ENCODE measurements at regions not wholly inside any gene's neighbourhood (a gene's known extent, or its start where the extent isn't known, plus 50 kb on each side); places are given as distances from the start of the nearest gene placed in this dataset.

- WGBS, 2 experiments (ENCODE audit: insufficient coverage in 2 of 2) = 67 to 68% methylated on average over 1 to 2 of the region's 3 CpGs
- H3K27ac ChIP-seq (ENCODE audit: low read depth, low read length, severe bottlenecking) = no peak overlapping the region
- no peaks in the 10 kb centered on the region for H3K4me1 ChIP-seq (ENCODE audit: control insufficient read depth, insufficient read depth, low read length, poor library complexity, severe bottlenecking)
- H3K9me3 ChIP-seq (ENCODE audit: control insufficient read depth, low read length) = no peaks in the 10 kb centered on the region
- no peaks in the 10 kb centered on the region for H3K36me3 ChIP-seq (ENCODE audit: control insufficient read depth, insufficient read depth, low read length)
- no peak overlapping the region for H3K4me3 ChIP-seq (ENCODE audit: extremely low read depth, insufficient read depth, low read length, poor library complexity, severe bottlenecking)
These were observed 710.1 kb upstream of the CELF2 start for GRCh38 chr10:10307551-10307950.

DNA sequence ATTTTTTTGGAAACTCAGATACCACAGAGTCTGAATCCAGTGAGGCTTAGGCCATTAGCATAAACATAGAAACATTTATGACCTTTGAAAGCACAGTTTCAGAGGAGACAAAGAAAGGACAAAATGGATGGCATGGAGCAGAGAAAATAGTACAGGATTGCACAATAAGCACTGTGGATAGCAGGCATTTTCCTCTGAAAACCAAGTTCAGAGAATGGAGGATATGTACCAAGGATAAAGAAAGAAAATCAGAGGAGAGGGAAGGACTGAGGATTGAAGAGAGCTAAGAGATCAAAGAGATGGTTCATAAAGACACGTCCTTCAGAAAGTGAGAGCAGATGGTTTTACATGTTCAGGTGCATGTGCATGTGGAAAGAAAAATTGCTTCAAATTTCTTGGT is 707.2 kb upstream of the CELF2 start:
- Histone ChIP-seq H3K27ac (ENCODE audit: low read depth, low read length, severe bottlenecking) (no peak overlapping the region), H3K36me3 (ENCODE audit: control insufficient read depth, insufficient read depth, low read length) (no peaks in the 10 kb centered on the region), H3K4me3 (ENCODE audit: extremely low read depth, insufficient read depth, low read length, poor library complexity, severe bottlenecking) (no peak overlapping the region), H3K4me1 (ENCODE audit: control insufficient read depth, insufficient read depth, low read length, poor library complexity, severe bottlenecking) (peaks cover 4% of the 10 kb centered on the region), H3K9me3 (ENCODE audit: control insufficient read depth, low read length) (no peaks in the 10 kb centered on the region)
- 78 to 89% methylated on average over 1 of the region's 1 CpG for WGBS, 2 experiments (ENCODE audit: insufficient coverage in 2 of 2)

GRCh38 chr10:10311966-10312365 is 705.7 kb upstream of the CELF2 start:
- H3K36me3 ChIP-seq (ENCODE audit: control insufficient read depth, insufficient read depth, low read length) = no peaks in the 10 kb centered on the region
- no peak overlapping the region for H3K4me3 ChIP-seq (ENCODE audit: extremely low read depth, insufficient read depth, low read length, poor library complexity, severe bottlenecking)
- no peak overlapping the region for H3K27ac ChIP-seq (ENCODE audit: low read depth, low read length, severe bottlenecking)
- peaks cover 4% of the 10 kb centered on the region for H3K4me1 ChIP-seq (ENCODE audit: control insufficient read depth, insufficient read depth, low read length, poor library complexity, severe bottlenecking)
- no peaks in the 10 kb centered on the region for H3K9me3 ChIP-seq (ENCODE audit: control insufficient read depth, low read length)
- WGBS, 2 experiments (ENCODE audit: insufficient coverage in 2 of 2) = 100% methylated on average over 2 of the region's 2 CpGs; no CpG with 5 or more reads in 1 of the 2 experiments

- Histone ChIP-seq H3K36me3 (ENCODE audit: control insufficient read depth, insufficient read depth, low read length) (no peaks in the 10 kb centered on the region), H3K4me3 (ENCODE audit: extremely low read depth, insufficient read depth, low read length, poor library complexity, severe bottlenecking) (no peak overlapping the region), H3K27ac (ENCODE audit: low read depth, low read length, severe bottlenecking) (no peak overlapping the region), H3K4me1 (ENCODE audit: control insufficient read depth, insufficient read depth, low read length, poor library complexity, severe bottlenecking) (peaks cover 4% of the 10 kb centered on the region), H3K9me3 (ENCODE audit: control insufficient read depth, low read length) (no peaks in the 10 kb centered on the region)
- WGBS, 2 experiments (ENCODE audit: insufficient coverage in 2 of 2) = no CpG with 5 or more reads among the region's 3 CpGs
These were observed 704.4 kb upstream of the CELF2 start for GRCh38 chr10:10313149-10313835.

DNA sequence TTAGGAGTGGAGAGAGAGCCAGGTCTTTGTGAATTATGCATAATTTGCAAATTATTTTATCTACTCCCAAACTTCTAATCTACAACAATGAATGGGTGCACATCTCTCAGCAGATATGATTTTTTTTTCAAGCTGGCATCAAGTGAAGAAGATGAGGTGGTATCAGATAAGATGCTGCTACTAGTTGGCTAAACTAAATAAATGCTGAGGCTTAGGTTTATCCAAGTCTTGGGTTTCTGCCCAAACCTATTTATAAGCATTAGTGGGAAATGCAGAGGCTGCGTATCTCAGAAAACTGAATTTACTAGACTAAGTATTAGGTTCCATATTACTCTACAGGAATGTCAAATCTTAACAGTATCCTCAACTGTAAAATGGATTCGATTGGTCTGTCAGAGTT is 703.0 kb upstream of the CELF2 start:
- Histone ChIP-seq H3K27ac (ENCODE audit: low read depth, low read length, severe bottlenecking) (no peak overlapping the region), H3K4me1 (ENCODE audit: control insufficient read depth, insufficient read depth, low read length, poor library complexity, severe bottlenecking) (peaks cover 4% of the 10 kb centered on the region), H3K36me3 (ENCODE audit: control insufficient read depth, insufficient read depth, low read length) (no peaks in the 10 kb centered on the region), H3K9me3 (ENCODE audit: control insufficient read depth, low read length) (no peaks in the 10 kb centered on the region), H3K4me3 (ENCODE audit: extremely low read depth, insufficient read depth, low read length, poor library complexity, severe bottlenecking) (no peak overlapping the region)
- no CpG with 5 or more reads among the region's 2 CpGs for WGBS, 2 experiments (ENCODE audit: insufficient coverage in 2 of 2)

GRCh38 chr10:10315989-10316388 is 701.7 kb upstream of the CELF2 start:
- WGBS, 2 experiments (ENCODE audit: insufficient coverage in 2 of 2) = no CpG with 5 or more reads among the region's 1 CpG
- no peaks in the 10 kb centered on the region for H3K36me3 ChIP-seq (ENCODE audit: control insufficient read depth, insufficient read depth, low read length)
- no peak overlapping the region for H3K27ac ChIP-seq (ENCODE audit: low read depth, low read length, severe bottlenecking)
- H3K9me3 ChIP-seq (ENCODE audit: control insufficient read depth, low read length) = no peaks in the 10 kb centered on the region
- H3K4me3 ChIP-seq (ENCODE audit: extremely low read depth, insufficient read depth, low read length, poor library complexity, severe bottlenecking) = no peak overlapping the region
- peaks cover 4% of the 10 kb centered on the region for H3K4me1 ChIP-seq (ENCODE audit: control insufficient read depth, insufficient read depth, low read length, poor library complexity, severe bottlenecking)

DNA sequence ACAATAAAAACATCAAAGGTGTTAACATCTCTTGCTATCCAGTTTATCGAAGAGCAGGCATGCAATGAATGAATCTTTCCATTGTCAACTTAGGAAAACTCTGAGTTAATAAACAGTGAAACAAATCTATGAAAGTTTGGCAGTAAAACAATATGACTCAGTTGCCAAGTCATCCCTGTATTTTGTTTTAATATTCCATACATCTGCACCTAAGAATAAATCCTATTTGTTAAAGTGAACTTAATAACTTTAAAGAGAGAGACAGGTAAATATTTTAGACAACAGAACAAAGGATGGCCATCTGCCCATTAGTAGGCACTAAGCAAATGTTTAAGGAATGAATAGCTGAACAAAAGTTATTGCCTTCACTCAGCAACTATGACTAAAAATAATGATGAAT is 700.5 kb upstream of the CELF2 start:
- no peak overlapping the region for H3K27ac ChIP-seq (ENCODE audit: low read depth, low read length, severe bottlenecking)
- no peaks in the 10 kb centered on the region for H3K36me3 ChIP-seq (ENCODE audit: control insufficient read depth, insufficient read depth, low read length)
- H3K9me3 ChIP-seq (ENCODE audit: control insufficient read depth, low read length) = no peaks in the 10 kb centered on the region
- peaks cover 4% of the 10 kb centered on the region for H3K4me1 ChIP-seq (ENCODE audit: control insufficient read depth, insufficient read depth, low read length, poor library complexity, severe bottlenecking)
- H3K4me3 ChIP-seq (ENCODE audit: extremely low read depth, insufficient read depth, low read length, poor library complexity, severe bottlenecking) = no peak overlapping the region
- WGBS, 2 experiments (ENCODE audit: insufficient coverage in 2 of 2) = no CpG with 5 or more reads among the region's 1 CpG

DNA sequence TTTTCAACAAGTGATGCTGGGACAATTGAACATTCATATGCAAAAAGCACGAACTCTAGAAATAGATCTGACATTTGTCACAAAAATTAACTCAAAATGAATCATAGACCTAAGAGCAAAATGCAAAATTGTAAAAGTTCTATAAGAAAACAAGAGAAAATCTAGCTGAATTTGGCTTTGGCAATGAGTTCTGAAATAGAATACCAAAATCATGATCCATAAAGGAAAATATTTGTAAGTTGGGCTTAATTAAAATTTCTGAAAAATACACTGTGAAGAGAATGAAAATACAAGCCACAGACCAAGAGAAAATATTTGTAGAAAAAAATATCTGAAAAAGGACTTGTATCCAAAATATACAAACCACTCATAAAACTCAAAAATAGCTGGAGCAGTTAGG is 698.8 kb upstream of the CELF2 start:
- no peaks in the 10 kb centered on the region for H3K36me3 ChIP-seq (ENCODE audit: control insufficient read depth, insufficient read depth, low read length)
- no peaks in the 10 kb centered on the region for H3K9me3 ChIP-seq (ENCODE audit: control insufficient read depth, low read length)
- H3K4me3 ChIP-seq (ENCODE audit: extremely low read depth, insufficient read depth, low read length, poor library complexity, severe bottlenecking) = no peak overlapping the region
- no peaks in the 10 kb centered on the region for H3K4me1 ChIP-seq (ENCODE audit: control insufficient read depth, insufficient read depth, low read length, poor library complexity, severe bottlenecking)
- no peak overlapping the region for H3K27ac ChIP-seq (ENCODE audit: low read depth, low read length, severe bottlenecking)
- WGBS, 2 experiments (ENCODE audit: insufficient coverage in 2 of 2) = no CpG with 5 or more reads among the region's 1 CpG

GRCh38 chr10:10320956-10321355 is 696.7 kb upstream of the CELF2 start:
- no peaks in the 10 kb centered on the region for H3K9me3 ChIP-seq (ENCODE audit: control insufficient read depth, low read length)
- no peak overlapping the region for H3K27ac ChIP-seq (ENCODE audit: low read depth, low read length, severe bottlenecking)
- WGBS, 2 experiments (ENCODE audit: insufficient coverage in 2 of 2) = 95 to 100% methylated on average over 2 to 3 of the region's 3 CpGs
- no peak overlapping the region for H3K4me3 ChIP-seq (ENCODE audit: extremely low read depth, insufficient read depth, low read length, poor library complexity, severe bottlenecking)
- H3K4me1 ChIP-seq (ENCODE audit: control insufficient read depth, insufficient read depth, low read length, poor library complexity, severe bottlenecking) = no peaks in the 10 kb centered on the region
- H3K36me3 ChIP-seq (ENCODE audit: control insufficient read depth, insufficient read depth, low read length) = no peaks in the 10 kb centered on the region

- no peaks in the 10 kb centered on the region for H3K36me3 ChIP-seq (ENCODE audit: control insufficient read depth, insufficient read depth, low read length)
- 93 to 96% methylated on average over 3 to 4 of the region's 4 CpGs for WGBS, 2 experiments (ENCODE audit: insufficient coverage in 2 of 2)
- no peak overlapping the region for H3K4me3 ChIP-seq (ENCODE audit: extremely low read depth, insufficient read depth, low read length, poor library complexity, severe bottlenecking)
- no peaks in the 10 kb centered on the region for H3K9me3 ChIP-seq (ENCODE audit: control insufficient read depth, low read length)
- no peak overlapping the region for H3K27ac ChIP-seq (ENCODE audit: low read depth, low read length, severe bottlenecking)
- H3K4me1 ChIP-seq (ENCODE audit: control insufficient read depth, insufficient read depth, low read length, poor library complexity, severe bottlenecking) = no peaks in the 10 kb centered on the region
These were observed 691.6 kb upstream of the CELF2 start for GRCh38 chr10:10326116-10326515.

GRCh38 chr10:10327934-10328333 is 689.7 kb upstream of the CELF2 start:
- no peak overlapping the region for H3K27ac ChIP-seq (ENCODE audit: low read depth, low read length, severe bottlenecking)
- H3K9me3 ChIP-seq (ENCODE audit: control insufficient read depth, low read length) = no peaks in the 10 kb centered on the region
- no peak overlapping the region for H3K4me3 ChIP-seq (ENCODE audit: extremely low read depth, insufficient read depth, low read length, poor library complexity, severe bottlenecking)
- WGBS, 2 experiments (ENCODE audit: insufficient coverage in 2 of 2) = 89 to 90% methylated on average over 3 of the region's 4 CpGs
- no peaks in the 10 kb centered on the region for H3K36me3 ChIP-seq (ENCODE audit: control insufficient read depth, insufficient read depth, low read length)
- no peaks in the 10 kb centered on the region for H3K4me1 ChIP-seq (ENCODE audit: control insufficient read depth, insufficient read depth, low read length, poor library complexity, severe bottlenecking)
